ENCODE measurements at regions not wholly inside any gene's neighbourhood (a gene's known extent, or its start where the extent isn't known, plus 50 kb on each side); places are given as distances from the start of the nearest gene placed in this dataset.

DNA sequence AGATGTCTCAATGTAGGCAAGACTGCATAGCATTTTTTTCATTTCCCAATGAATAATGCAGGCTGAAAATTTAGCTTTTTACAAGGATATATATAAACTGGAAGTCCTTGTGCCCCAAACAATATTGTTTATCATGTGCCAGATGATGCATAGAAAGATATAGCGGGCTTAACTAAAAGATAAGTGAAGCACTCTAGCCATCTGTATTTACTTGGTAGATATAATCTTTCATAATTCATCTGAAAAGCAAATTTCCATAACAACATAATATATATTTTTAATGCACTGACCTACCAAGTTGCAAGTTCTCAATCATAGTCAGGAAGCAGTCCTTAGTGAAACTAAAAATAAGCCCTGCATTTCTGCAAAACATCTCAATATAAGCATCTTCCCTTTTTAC, 653.3 kb downstream of the NLGN4X start:
- no CpG with 5 or more reads among the region's 1 CpG for WGBS, 2 experiments (ENCODE audit: insufficient coverage in 1 of 2, insufficient read length in 1 of 2)
- Mint-ChIP-seq H3K9me3 (no peaks in the 10 kb centered on the region), H3K27ac (no peak overlapping the region), H3K4me3 (no peak overlapping the region), H3K36me3 (ENCODE audit: low read depth) (no peaks in the 10 kb centered on the region), H3K4me1 (peaks cover 2% of the 10 kb centered on the region), H3K27me3 (ENCODE audit: insufficient read depth) (no peaks in the 10 kb centered on the region)
- TF ChIP-seq, protein P1, sequence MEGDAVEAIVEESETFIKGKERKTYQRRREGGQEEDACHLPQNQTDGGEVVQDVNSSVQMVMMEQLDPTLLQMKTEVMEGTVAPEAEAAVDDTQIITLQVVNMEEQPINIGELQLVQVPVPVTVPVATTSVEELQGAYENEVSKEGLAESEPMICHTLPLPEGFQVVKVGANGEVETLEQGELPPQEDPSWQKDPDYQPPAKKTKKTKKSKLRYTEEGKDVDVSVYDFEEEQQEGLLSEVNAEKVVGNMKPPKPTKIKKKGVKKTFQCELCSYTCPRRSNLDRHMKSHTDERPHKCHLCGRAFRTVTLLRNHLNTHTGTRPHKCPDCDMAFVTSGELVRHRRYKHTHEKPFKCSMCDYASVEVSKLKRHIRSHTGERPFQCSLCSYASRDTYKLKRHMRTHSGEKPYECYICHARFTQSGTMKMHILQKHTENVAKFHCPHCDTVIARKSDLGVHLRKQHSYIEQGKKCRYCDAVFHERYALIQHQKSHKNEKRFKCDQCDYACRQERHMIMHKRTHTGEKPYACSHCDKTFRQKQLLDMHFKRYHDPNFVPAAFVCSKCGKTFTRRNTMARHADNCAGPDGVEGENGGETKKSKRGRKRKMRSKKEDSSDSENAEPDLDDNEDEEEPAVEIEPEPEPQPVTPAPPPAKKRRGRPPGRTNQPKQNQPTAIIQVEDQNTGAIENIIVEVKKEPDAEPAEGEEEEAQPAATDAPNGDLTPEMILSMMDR (conservative IDR thresholded peaks at IDR 0.05): no peak
- H3K36me3 ChIP-seq (ENCODE audit: control insufficient read depth, insufficient read depth, low read length): no peaks in the 10 kb centered on the region
- no peak overlapping the region for H3K4me3 ChIP-seq (ENCODE audit: low read length)
- no peak overlapping the region for H3K9ac ChIP-seq (ENCODE audit: extremely low read depth, low read length, poor library complexity, severe bottlenecking)
- H3K27me3 ChIP-seq (ENCODE audit: control insufficient read depth, insufficient read depth, low read length, poor library complexity, severe bottlenecking): no peaks in the 10 kb centered on the region
- H3K9me3 ChIP-seq (ENCODE audit: control insufficient read depth, low read length): no peaks in the 10 kb centered on the region
- no peak overlapping the region for H3K27ac ChIP-seq (ENCODE audit: low read depth, low read length)
- H3K4me1 ChIP-seq (ENCODE audit: control insufficient read depth, insufficient read depth, low read length): no peaks in the 10 kb centered on the region
- no peak for DNase-seq

DNA sequence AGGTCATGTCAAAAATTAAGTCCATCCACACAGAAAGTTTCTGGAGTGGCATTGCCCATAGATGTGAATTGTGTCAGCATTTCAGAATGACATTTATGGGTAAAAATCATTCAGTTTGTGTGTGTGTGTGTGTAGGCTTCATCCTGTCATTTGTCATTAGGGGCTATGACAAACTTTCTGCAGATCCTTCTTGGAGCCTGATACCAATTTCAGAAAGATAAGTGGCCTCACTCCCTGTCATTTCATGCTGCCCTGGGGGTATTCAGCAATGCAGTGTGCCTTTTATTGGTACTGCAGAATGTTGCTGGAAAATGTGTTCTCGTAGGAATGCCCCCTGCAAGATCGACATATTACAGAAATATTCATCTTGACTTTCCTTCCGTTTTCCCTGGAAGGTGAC, 659.7 kb downstream of the NLGN4X start:
- no peak overlapping the region for H3K4me3 Mint-ChIP-seq
- peaks cover 2% of the 10 kb centered on the region for H3K4me1 Mint-ChIP-seq
- no peaks in the 10 kb centered on the region for H3K4me1 ChIP-seq (ENCODE audit: control insufficient read depth, insufficient read depth, low read length)
- no peaks in the 10 kb centered on the region for H3K9me3 ChIP-seq (ENCODE audit: control insufficient read depth, low read length)
- 100% methylated on average over 3 of the region's 3 CpGs; no CpG with 5 or more reads in 1 of the 2 experiments for WGBS, 2 experiments (ENCODE audit: insufficient coverage in 1 of 2, insufficient read length in 1 of 2)
- TF ChIP-seq, protein P1 (conservative IDR thresholded peaks at IDR 0.05): no peak
- H3K36me3 ChIP-seq (ENCODE audit: control insufficient read depth, insufficient read depth, low read length): no peaks in the 10 kb centered on the region
- no peak overlapping the region for H3K9ac ChIP-seq (ENCODE audit: extremely low read depth, low read length, poor library complexity, severe bottlenecking)
- H3K27me3 ChIP-seq (ENCODE audit: control insufficient read depth, insufficient read depth, low read length, poor library complexity, severe bottlenecking): no peaks in the 10 kb centered on the region
- no peak overlapping the region for H3K27ac Mint-ChIP-seq
- no peak overlapping the region for H3K27ac ChIP-seq (ENCODE audit: low read depth, low read length)
- no peaks in the 10 kb centered on the region for H3K36me3 Mint-ChIP-seq (ENCODE audit: low read depth)
- H3K4me3 ChIP-seq (ENCODE audit: low read length): no peak overlapping the region
- no peaks in the 10 kb centered on the region for H3K9me3 Mint-ChIP-seq
- H3K27me3 Mint-ChIP-seq (ENCODE audit: insufficient read depth): no peaks in the 10 kb centered on the region
- no peak for DNase-seq

- Histone ChIP-seq H3K4me3 (ENCODE audit: low read length) (no peak overlapping the region), H3K9ac (ENCODE audit: extremely low read depth, low read length, poor library complexity, severe bottlenecking) (no peak overlapping the region), H3K9me3 (ENCODE audit: control insufficient read depth, low read length) (peaks cover 42% of the 10 kb centered on the region), H3K27ac (ENCODE audit: low read depth, low read length) (no peak overlapping the region), H3K36me3 (ENCODE audit: control insufficient read depth, insufficient read depth, low read length) (no peaks in the 10 kb centered on the region), H3K27me3 (ENCODE audit: control insufficient read depth, insufficient read depth, low read length, poor library complexity, severe bottlenecking) (no peaks in the 10 kb centered on the region), H3K4me1 (ENCODE audit: control insufficient read depth, insufficient read depth, low read length) (no peaks in the 10 kb centered on the region)
- DNase-seq: no peak
- Mint-ChIP-seq H3K4me3 (no peak overlapping the region), H3K36me3 (ENCODE audit: low read depth) (peaks cover 17% of the 10 kb centered on the region), H3K27me3 (ENCODE audit: insufficient read depth) (no peaks in the 10 kb centered on the region), H3K27ac (no peak overlapping the region), H3K4me1 (no peaks in the 10 kb centered on the region), H3K9me3 (peaks cover 61% of the 10 kb centered on the region)
- 100% methylated on average over 2 of the region's 2 CpGs; no CpG with 5 or more reads in 1 of the 2 experiments for WGBS, 2 experiments (ENCODE audit: insufficient coverage in 1 of 2, insufficient read length in 1 of 2)
- TF ChIP-seq, protein P1 (conservative IDR thresholded peaks at IDR 0.05): no peak
Measured at GRCh38 chrX:5559386-5559785, 669.3 kb downstream of the NLGN4X start.
